ENCODE measurements at regions not wholly inside any gene's neighbourhood (a gene's known extent, or its start where the extent isn't known, plus 50 kb on each side); places are given as distances from the start of the nearest gene placed in this dataset.

GRCh38 chr12:68453278-68453677, 121.1 kb upstream of the MDM1 start:
- TF ChIP-seq, protein P1, sequence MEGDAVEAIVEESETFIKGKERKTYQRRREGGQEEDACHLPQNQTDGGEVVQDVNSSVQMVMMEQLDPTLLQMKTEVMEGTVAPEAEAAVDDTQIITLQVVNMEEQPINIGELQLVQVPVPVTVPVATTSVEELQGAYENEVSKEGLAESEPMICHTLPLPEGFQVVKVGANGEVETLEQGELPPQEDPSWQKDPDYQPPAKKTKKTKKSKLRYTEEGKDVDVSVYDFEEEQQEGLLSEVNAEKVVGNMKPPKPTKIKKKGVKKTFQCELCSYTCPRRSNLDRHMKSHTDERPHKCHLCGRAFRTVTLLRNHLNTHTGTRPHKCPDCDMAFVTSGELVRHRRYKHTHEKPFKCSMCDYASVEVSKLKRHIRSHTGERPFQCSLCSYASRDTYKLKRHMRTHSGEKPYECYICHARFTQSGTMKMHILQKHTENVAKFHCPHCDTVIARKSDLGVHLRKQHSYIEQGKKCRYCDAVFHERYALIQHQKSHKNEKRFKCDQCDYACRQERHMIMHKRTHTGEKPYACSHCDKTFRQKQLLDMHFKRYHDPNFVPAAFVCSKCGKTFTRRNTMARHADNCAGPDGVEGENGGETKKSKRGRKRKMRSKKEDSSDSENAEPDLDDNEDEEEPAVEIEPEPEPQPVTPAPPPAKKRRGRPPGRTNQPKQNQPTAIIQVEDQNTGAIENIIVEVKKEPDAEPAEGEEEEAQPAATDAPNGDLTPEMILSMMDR (IDR thresholded peaks at IDR 0.05), result no peak
- TF ChIP-seq POLR2A (IDR thresholded peaks at IDR 0.05), result no peak

All from body of pancreas (tissue), 4 donors.